Peyer's patch (tissue), 4 donors: ENCODE measurements at regions not wholly inside any gene's neighbourhood (a gene's known extent, or its start where the extent isn't known, plus 50 kb on each side); places are given as distances from the start of the nearest gene placed in this dataset.
"Not testable (repeated sequence)": the region's sequence is repeated elsewhere in the genome, so short reads cannot be mapped to it uniquely, and the experiment has no call there.

ENCODE experiments used
- DNase-seq, 3 donors: peaks; one replicate each; pipeline ENCODE4 v3.0.0-alpha.2; 2017 to 2019
- H3K27ac ChIP-seq, 4 donors: fragments of 200-600 bp; sonication (generic); one replicate each; pipeline ENCODE4 v1.5.1; 2016 to 2019
- H3K27me3 ChIP-seq, 2 donors: fragments of 200-600 bp; sonication (generic); one replicate each; pipeline ENCODE4 v1.5.1; 2019
- H3K36me3 ChIP-seq, 3 donors: fragments of 200-600 bp; sonication (generic); one replicate each; pipeline ENCODE4 v1.5.1; 2016 to 2019
- H3K4me1 ChIP-seq, 4 donors: fragments of 200-600 bp; sonication (generic); one replicate each; pipeline ENCODE4 v1.5.1; 2016 to 2019
- H3K4me3 ChIP-seq, 4 donors: fragments of 200-600 bp; sonication (generic); 1 replicate in 3 of 4; 2 replicates in 1 of 4; pipeline ENCODE4 v1.5.1; 2016 to 2019; ENCODE audit warnings: mild to moderate bottlenecking in 1 of 4
- H3K9me3 ChIP-seq, 4 donors: fragments of 200-600 bp; sonication (generic); one replicate each; pipeline ENCODE4 v1.5.1; 2016 to 2019; ENCODE audit warnings: mild to moderate bottlenecking in 1 of 4
- POLR2A ChIP-seq, 2 donors: fragments of 450-650 bp; IDR thresholded peaks; one replicate each; pipeline ENCODE4 v1.5.1; 2017; ENCODE audit warnings: antibody characterized with exemption in 2 of 2, mild to moderate bottlenecking in 2 of 2, moderate library complexity in 2 of 2
- TF ChIP-seq, protein P1 (sequence below), 6 experiments: fragments of 450-650 bp in 4 of 6; fragments of 200-600 bp in 2 of 6; sonication (generic) in 1 of 6; IDR thresholded peaks; one replicate each; pipeline ENCODE4 v1.5.1; 2017 to 2019; ENCODE audit warnings: antibody characterized with exemption in 6 of 6, mild to moderate bottlenecking in 3 of 6, moderate library complexity in 1 of 6

DNA sequence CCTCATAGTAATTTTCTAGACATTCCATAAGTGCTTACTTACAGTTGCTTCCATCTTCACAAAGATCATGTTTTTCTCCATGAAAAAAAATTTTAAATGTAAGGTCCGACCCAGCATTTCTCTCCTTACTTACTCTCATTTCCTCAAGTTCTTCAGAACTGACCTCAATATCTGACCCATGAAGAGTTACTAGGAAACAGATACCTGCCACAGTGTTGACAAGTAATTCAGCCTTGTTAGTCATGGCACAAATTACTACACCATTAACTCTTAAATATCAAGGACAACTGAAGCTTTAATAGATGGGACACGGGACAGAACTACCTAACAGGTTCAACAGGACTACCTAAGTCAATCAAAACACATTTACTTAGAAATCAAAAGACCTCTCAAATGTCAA lies 316.2 kb downstream of the POM121L12 start:
- TF ChIP-seq POLR2A (IDR thresholded peaks at IDR 0.05) = no peak
- Histone ChIP-seq H3K4me1 (no peaks in the 10 kb centered on the region), H3K27me3 (no peaks in the 10 kb centered on the region), H3K36me3 (no peaks in the 10 kb centered on the region), H3K4me3 (no peak overlapping the region), H3K9me3 (no peaks in the 10 kb centered on the region), H3K27ac (no peak overlapping the region)
- DNase-seq = no peak

GRCh38 chr7:53358269-53358668 lies 322.8 kb downstream of the POM121L12 start:
- no peaks in the 10 kb centered on the region for H3K4me1 ChIP-seq
- peaks cover 0 to 7% (median 0%) of the 10 kb centered on the region in 4 donors for H3K9me3 ChIP-seq
- TF ChIP-seq, protein P1, sequence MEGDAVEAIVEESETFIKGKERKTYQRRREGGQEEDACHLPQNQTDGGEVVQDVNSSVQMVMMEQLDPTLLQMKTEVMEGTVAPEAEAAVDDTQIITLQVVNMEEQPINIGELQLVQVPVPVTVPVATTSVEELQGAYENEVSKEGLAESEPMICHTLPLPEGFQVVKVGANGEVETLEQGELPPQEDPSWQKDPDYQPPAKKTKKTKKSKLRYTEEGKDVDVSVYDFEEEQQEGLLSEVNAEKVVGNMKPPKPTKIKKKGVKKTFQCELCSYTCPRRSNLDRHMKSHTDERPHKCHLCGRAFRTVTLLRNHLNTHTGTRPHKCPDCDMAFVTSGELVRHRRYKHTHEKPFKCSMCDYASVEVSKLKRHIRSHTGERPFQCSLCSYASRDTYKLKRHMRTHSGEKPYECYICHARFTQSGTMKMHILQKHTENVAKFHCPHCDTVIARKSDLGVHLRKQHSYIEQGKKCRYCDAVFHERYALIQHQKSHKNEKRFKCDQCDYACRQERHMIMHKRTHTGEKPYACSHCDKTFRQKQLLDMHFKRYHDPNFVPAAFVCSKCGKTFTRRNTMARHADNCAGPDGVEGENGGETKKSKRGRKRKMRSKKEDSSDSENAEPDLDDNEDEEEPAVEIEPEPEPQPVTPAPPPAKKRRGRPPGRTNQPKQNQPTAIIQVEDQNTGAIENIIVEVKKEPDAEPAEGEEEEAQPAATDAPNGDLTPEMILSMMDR (IDR thresholded peaks at IDR 0.05) = no peak
- H3K27me3 ChIP-seq = no peaks in the 10 kb centered on the region
- H3K4me3 ChIP-seq = no peak overlapping the region
- no peak overlapping the region for H3K27ac ChIP-seq
- no peaks in the 10 kb centered on the region for H3K36me3 ChIP-seq
- no peak for DNase-seq

- H3K4me1 ChIP-seq = no peaks in the 10 kb centered on the region
- TF ChIP-seq POLR2A (IDR thresholded peaks at IDR 0.05) = no peak
- TF ChIP-seq, protein P1 (IDR thresholded peaks at IDR 0.05) = no peak
- DNase-seq = no peak
These were observed 347.7 kb downstream of the POM121L12 start for GRCh38 chr7:53383131-53383530.

GRCh38 chr7:53385239-53385638 lies 349.8 kb downstream of the POM121L12 start:
- H3K27ac ChIP-seq, H3K36me3 ChIP-seq, H3K4me3 ChIP-seq, DNase-seq, H3K27me3 ChIP-seq, H3K4me1 ChIP-seq, H3K9me3 ChIP-seq: not testable (repeated sequence)

More at GRCh38 chr7:53383131-53383530, 347.7 kb downstream of the POM121L12 start:
- Histone ChIP-seq H3K4me3 (no peak overlapping the region), H3K9me3 (peaks cover 0 to 4% (median 0%) of the 10 kb centered on the region in 4 donors), H3K27ac (no peak overlapping the region), H3K27me3 (no peaks in the 10 kb centered on the region), H3K36me3 (no peaks in the 10 kb centered on the region)

DNA sequence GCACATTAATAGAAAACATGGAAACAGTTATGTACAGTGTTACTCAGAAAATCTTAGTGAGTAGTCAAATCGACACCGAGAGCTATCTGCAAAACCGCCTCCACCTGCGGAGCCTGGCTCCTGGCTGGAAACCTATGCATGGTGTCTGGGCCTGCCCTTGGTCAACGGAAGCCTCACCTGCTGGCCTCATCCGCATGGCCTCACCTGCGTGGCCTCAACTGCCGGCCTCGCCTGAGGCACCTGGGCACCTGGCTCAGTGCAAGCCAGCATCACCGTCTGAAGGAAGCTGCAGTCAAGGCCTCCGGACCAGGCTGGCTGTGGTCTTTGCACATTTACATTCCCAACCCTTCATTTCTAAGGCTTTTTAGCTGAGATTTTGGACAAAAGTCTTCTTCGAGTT lies 352.1 kb downstream of the POM121L12 start:
- DNase-seq = no peak
- Histone ChIP-seq H3K4me3 (no peak overlapping the region), H3K4me1 (no peaks in the 10 kb centered on the region), H3K9me3 (peaks cover 0 to 4% (median 0%) of the 10 kb centered on the region in 4 donors), H3K36me3 (no peaks in the 10 kb centered on the region), H3K27me3 (no peaks in the 10 kb centered on the region), H3K27ac (no peak overlapping the region)
- TF ChIP-seq POLR2A (IDR thresholded peaks at IDR 0.05) = no peak
- TF ChIP-seq, protein P1 (IDR thresholded peaks at IDR 0.05) = no peak

DNA sequence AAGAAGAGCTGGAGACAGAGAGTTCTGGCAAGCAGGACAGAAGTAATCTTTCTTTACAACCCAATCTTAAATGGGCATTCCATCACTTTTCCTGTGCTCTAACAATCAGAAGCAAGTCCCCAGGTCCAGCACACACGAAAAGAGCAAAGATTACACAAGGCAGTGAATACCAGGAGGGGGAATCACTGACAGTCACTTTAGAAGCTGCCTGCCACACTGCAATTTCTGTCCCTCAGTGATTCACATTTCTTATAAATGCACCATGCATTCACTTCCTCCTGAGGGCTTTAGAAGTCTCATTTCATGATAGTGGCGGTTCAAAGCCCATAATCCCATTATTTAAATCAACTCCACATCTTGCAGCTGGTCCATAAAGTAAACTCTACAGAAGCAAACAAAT lies 362.5 kb downstream of the POM121L12 start:
- Histone ChIP-seq H3K36me3 (no peaks in the 10 kb centered on the region), H3K27ac (no peak overlapping the region), H3K27me3 (no peaks in the 10 kb centered on the region), H3K4me1 (no peaks in the 10 kb centered on the region), H3K4me3 (no peak overlapping the region), H3K9me3 (no peaks in the 10 kb centered on the region)
- no peak for TF ChIP-seq POLR2A (IDR thresholded peaks at IDR 0.05)
- TF ChIP-seq, protein P1 (IDR thresholded peaks at IDR 0.05) = no peak
- no peak for DNase-seq

GRCh38 chr7:53398566-53398965 lies 363.1 kb downstream of the POM121L12 start:
- Histone ChIP-seq H3K27ac (no peak overlapping the region), H3K27me3 (no peaks in the 10 kb centered on the region), H3K9me3 (no peaks in the 10 kb centered on the region), H3K4me1 (no peaks in the 10 kb centered on the region), H3K4me3 (no peak overlapping the region), H3K36me3 (no peaks in the 10 kb centered on the region)
- no peak for DNase-seq
- no peak for TF ChIP-seq POLR2A (IDR thresholded peaks at IDR 0.05)
- TF ChIP-seq, protein P1 (IDR thresholded peaks at IDR 0.05) = no peak
